Peyer's patch (tissue), 4 donors: ENCODE measurements at regions not wholly inside any gene's neighbourhood (a gene's known extent, or its start where the extent isn't known, plus 50 kb on each side); places are given as distances from the start of the nearest gene placed in this dataset.

Source experiments
- CTCF ChIP-seq, 6 experiments: fragments of 450-650 bp in 4 of 6; fragments of 200-600 bp in 2 of 6; sonication (generic) in 1 of 6; IDR thresholded peaks; one replicate each; pipeline ENCODE4 v1.5.1; 2017 to 2019; ENCODE audit warnings: antibody characterized with exemption in 6 of 6, mild to moderate bottlenecking in 3 of 6, moderate library complexity in 1 of 6
- POLR2A ChIP-seq, 2 donors: fragments of 450-650 bp; IDR thresholded peaks; one replicate each; pipeline ENCODE4 v1.5.1; 2017; ENCODE audit warnings: antibody characterized with exemption in 2 of 2, mild to moderate bottlenecking in 2 of 2, moderate library complexity in 2 of 2

DNA sequence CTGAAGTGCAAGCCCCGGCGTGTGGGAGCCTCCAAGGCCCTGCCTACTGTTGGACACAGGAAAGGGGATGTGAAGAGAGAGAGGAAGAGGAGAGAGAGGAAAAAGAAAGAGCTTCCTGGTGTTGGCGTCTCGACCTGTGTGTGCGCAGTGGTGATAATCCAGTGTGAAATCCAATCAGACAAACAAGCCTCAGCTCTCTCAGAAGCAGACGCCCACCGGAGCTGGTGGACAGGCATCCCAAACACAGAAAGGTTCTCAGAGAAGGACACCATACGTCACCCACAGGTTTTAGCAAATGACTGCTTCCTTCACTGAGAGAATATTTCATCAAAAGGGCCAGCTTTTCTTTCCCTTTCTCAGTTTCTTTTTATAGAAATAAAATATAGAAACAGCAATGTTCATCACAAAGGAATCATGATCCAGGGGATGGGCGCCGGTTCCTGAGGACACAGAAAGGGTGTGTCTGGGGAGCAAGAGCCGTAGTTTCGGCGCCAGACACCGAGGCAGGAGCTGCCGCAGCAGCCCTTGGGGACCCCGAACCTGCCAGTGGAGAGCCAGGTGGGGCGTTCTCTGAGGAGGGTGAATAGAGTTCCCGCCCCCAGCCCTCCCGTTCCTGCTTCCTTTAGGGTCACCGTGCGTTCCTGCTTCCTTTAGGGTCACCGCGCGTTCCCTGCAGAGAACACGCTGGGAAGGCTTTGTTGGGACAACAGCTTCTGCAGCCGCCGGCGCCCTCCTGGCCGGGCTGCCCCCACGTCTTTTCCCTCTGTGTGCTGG lies 145.8 kb upstream of the SOX1 start:
- no peak for TF ChIP-seq CTCF (IDR thresholded peaks at IDR 0.05)
- no peak for TF ChIP-seq POLR2A (IDR thresholded peaks at IDR 0.05)
